HG03064 (cell line): ENCODE measurements at regions not wholly inside any gene's neighbourhood (a gene's known extent, or its start where the extent isn't known, plus 50 kb on each side); places are given as distances from the start of the nearest gene placed in this dataset.
"Not testable (repeated sequence)": the region's sequence is repeated elsewhere in the genome, so short reads cannot be mapped to it uniquely, and the experiment has no call there.

Experiments
- ATAC-seq: cut with Tn5 transposase; IDR thresholded peaks from one replicate; pipeline ENCODE4 v1.9.1; 2021; ENCODE audit warnings: low read depth; ENCODE audit not compliant: unreplicated experiment

DNA sequence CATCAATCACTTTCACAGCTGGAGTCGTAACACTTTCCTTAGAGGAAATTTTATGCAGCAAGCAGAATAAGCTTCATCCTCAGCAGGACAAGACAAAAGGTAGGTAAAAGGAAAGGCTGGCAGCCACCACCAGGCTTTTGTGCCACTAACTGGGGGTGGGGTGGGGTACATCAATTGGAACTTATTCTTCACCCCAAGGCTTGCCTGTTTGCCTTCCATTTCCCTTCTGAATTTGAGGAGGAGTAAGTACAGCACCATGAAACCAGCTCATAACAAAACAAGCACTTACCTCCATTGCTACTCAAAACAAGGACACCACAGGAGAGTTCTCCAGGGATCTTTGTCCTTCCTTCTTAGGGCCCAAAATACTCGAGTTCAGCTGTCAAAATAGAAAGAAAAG lies 296.8 kb downstream of the ARRDC4 start:
- no peak for ATAC-seq

DNA sequence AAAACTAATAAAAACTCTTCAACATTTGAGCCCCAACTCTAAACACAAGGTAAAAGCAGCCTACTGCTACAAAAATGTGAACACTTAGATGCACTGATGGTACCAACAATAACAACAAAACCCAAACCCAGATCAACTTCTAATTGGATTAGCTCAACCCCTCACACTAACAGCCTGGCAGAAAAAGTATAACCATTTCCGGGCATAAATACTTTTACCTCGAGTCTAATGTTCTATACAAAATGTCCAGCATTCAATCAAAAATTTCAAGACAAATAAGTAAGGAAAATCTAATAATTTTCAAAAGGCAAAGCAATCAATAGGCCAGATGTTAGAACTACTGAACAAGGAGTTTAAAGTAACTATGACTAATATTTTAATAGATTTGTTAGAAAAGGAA lies 303.3 kb downstream of the ARRDC4 start:
- no peak for ATAC-seq

DNA sequence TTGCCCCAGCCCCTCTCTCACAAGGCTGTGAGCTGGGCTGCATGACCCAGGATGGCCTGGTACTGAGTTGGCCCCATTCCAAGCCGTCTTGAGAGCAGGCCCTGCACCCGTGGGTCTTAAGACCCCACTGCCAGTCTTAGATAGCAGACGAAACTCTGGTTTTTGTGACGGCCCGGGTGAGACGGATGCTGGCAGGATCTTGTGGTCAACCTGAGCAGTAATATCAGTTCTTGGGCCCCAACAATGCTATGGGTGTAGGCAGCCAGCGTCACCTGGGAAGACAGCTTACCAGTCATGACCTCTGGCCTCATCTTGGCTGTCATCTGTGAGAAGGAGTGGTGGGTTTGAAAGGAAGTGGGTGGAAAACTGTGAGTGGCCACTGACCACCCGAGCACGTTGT lies 305.8 kb downstream of the ARRDC4 start:
- ATAC-seq: no peak

DNA sequence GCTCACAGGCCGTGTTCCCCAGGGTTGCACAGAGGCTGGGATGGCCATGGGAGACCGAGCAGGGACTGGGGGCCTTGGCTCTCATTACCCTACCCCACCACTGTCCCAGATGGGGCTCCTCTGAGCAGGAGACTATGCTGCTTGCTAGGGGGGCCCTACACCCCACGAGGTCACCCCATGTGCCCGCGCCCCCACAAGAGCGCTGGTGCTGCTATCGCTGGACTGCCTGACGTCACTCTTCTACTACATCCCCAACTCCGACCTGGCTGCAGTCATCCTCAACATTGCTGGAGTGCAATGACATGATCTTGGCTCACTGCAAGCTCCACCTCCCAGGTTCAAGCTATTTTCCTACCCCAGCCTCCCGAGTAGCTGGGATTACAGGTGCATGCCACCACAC lies 307.7 kb downstream of the ARRDC4 start:
- ATAC-seq: no peak

DNA sequence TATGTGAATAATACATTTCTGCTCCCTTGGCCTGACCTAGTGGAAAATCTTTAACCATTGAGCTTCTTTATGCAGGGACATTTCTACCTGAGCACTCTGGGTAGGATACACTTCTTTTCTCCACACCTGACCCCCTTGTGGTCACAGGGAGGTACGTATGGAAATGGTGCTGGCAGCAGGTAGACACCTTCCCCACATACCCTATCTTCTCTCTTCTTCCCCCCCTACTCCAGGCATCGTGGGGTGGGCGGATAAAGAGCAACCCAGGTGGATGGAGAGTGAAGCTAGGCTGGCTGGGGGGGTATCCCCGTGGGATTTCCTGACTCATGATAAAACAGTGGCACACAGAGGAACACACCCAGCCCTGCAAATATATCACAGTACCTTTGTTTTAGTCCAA lies 312.1 kb downstream of the ARRDC4 start:
- ATAC-seq: no peak

- ATAC-seq: no peak
Measured at GRCh38 chr15:98276018-98276417, 315.5 kb downstream of the ARRDC4 start.

DNA sequence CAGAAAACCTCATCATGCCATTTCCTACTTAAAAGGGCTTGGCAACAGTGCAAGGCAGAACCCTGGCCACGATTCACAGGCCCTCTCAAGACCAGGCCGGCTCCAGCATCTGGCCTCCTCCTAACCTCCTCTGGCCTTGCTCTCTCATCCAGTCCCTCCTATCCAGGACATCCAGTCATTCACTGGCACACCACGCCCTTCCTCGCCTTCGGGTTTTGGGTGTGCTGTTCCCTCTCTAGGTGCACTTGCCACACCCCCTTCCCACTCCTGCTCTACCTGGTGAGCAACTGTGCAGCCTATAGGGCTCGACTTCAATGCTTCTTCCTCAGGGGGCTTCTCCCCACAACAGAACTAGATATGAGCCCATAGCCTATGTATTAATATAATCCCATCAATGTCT lies 317.1 kb downstream of the ARRDC4 start:
- ATAC-seq: no peak

DNA sequence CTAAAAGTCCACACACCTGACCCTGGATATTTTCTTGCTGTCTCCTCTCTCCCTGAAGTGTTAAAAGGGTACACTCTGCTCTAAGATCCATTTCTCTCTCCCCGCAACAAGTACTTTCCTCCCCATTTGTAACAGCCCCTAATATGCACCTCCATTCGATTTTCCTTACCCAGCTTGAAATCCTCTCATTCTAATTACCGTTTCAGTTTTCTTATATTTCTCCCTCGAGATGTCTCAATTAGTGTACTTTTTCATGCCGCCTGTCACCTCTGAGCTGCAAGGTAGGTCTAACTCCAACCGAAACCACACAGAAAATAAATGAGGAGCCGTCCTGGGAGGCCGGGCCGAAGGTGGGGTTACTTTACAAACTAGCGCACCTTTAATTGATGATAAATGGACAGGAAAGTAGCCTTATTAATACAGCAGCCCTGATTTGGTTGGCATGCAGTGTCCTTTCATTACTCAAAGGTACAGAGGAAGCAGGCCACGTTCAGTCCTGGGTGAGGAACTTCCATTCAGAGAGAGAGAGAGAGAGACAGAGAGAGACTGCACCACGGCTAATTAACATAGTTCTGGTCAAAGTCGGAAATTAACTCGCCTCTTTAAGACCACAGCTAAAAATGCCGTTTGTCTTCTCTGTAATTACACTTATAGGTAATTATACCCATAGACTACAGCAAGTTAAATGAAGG lies 319.9 kb downstream of the ARRDC4 start:
- ATAC-seq: no peak

DNA sequence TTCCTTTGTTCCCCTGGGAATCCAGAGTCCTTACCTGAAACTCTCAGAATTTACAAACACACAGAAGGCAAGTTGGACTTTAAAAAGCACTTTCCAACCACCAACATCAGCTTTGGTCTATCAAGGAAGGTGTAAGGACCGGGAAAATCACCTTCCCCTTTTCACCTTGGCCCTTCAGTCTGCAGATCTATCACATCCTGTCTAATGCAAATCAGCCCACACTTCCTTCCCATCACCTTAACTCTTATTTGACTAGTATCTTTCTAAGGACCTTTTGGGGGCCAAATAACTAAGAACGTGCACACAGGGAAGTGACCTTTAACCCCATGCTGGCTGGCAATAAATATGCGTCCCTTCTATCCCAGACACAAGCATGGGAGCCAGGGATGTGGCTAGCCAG lies 320.6 kb downstream of the ARRDC4 start:
- no peak for ATAC-seq

DNA sequence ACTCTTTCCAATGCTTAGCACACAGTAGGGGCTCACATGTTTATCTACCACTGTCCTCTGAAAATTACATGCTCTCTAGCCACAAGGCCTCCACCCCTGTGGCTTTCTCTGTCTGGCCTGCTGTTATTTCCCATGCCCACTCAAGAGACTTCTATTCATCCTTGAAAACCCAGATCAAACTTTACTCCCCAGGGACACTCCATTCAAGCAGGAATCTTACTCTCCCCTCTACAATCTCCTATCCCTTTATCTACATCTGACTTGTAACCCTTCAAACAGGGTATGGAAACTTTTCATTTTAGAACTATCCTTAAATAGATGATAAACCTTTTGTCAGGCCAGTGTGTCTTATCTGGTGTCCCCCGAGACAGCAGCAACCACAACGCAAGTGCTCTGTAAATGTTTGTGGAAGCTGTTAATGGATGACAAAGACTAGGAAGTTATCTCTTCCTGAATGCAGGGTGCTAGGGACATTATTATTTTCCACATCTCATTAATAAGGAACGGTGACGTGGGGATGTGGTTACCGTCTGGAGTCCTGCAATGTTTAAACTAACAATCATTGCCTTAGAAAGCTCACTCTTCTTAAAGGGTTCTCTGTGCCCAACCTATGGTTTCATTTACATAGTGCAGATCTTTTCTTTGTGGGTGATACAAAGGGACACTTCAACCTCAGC lies 322.3 kb downstream of the ARRDC4 start:
- no peak for ATAC-seq

GRCh38 chr15:98286200-98286599 lies 325.7 kb downstream of the ARRDC4 start:
- no peak for ATAC-seq

- ATAC-seq: no peak
Measured at GRCh38 chr15:98286831-98287230, 326.3 kb downstream of the ARRDC4 start.

DNA sequence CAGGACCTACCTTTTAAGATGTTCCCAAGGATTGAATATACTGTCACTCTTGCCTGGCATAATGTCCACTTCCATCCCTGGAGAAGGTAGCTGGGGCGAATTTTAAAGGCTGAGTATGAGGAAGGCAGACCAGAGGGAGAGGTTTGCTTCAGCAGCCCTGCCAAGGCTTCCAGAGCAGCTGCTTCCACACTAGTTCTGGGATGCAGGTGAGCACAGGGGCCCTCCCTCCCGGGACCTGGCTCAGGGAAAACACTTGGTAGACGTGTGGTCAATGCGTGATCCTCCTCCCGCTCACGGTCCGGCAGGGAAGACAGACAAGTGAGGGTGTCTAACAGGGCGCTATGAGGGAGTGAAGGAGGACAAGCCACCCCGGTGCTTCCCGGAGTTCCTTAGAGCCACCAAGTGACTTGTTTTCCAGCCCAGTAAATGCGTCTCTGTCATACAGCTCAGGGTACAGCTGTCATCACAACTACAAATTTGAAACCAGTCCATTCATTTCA lies 327.6 kb downstream of the ARRDC4 start:
- no peak for ATAC-seq

- no peak for ATAC-seq
Measured at GRCh38 chr15:98289747-98290146, 329.2 kb downstream of the ARRDC4 start.

- no peak for ATAC-seq
Measured at GRCh38 chr15:98292442-98293240, 332.1 kb downstream of the ARRDC4 start.

DNA sequence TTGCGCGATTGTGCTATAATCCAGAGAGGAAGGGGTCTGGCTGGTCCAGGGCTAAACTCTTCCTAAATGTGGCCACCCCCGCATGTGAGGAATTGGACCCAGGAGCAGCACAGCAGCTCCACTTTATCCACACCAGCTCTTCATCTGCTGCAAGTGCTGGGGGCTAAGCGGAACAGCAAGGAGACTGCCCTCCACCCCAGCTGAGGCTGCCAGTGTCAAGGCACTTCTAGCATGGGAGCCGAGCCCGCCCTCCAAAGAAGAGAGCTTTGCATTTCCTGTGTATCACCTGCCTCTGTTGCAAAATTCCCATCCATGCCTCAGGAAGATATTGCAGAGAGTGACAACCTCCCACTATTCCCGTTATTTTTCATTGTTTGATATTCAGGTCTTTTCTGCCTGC lies 333.6 kb downstream of the ARRDC4 start:
- ATAC-seq: no peak

DNA sequence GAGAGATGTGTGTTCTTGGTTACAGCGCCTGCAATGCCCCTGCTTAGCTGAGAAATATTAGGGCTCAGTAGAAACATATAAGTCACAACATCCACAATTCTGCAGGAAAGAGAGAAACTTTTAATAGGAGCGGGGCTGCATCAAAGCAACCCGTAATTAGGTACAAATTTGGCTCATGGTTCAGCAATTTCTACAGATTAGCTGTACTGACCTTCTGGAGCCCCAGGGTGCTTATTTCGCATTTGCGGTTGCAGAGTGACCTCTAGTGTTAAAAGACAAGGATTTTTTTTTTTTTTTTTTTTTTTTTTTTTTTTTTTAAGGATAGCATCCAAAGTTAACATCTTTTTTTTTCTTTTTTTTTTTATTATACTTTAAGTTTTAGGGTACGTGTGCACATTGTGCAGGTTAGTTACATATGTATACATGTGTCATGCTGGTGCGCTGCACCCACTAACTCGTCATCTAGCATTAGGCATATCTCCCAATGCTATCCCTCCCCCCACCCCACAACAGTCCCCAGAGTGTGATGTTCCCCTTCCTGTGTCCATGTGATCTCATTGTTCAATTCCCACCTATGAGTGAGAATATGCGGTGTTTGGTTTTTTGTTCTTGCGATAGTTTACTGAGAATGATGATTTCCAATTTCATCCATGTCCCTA lies 334.7 kb downstream of the ARRDC4 start:
- ATAC-seq: not testable (repeated sequence)

- no peak for ATAC-seq
Measured at GRCh38 chr15:98296653-98297052, 336.1 kb downstream of the ARRDC4 start.

DNA sequence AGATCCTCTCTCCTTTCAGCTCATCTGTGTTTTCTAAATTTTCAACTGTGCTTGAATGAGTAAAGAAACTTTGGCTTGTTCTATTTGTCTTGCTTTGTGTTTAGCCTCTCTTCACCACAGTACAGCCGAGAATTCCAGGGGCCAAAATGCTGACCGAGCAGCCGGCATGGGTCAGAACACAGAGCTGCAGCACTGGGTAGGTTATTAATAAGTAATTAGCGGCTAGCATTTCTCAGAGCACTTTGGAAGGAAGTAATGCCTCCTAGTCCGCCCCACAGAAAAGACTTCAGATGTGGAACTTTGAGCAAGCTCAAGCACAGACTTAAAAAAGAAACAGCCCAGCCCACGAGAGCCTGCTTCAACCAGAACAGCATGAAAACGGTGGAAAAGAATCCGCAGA lies 343.9 kb downstream of the ARRDC4 start:
- ATAC-seq: no peak

- ATAC-seq: no peak
Measured at GRCh38 chr15:98308117-98308516, 340.2 kb upstream of the IGF1R start.
